ENCODE measurements at regions not wholly inside any gene's neighbourhood (a gene's known extent, or its start where the extent isn't known, plus 50 kb on each side); places are given as distances from the start of the nearest gene placed in this dataset.

DNA sequence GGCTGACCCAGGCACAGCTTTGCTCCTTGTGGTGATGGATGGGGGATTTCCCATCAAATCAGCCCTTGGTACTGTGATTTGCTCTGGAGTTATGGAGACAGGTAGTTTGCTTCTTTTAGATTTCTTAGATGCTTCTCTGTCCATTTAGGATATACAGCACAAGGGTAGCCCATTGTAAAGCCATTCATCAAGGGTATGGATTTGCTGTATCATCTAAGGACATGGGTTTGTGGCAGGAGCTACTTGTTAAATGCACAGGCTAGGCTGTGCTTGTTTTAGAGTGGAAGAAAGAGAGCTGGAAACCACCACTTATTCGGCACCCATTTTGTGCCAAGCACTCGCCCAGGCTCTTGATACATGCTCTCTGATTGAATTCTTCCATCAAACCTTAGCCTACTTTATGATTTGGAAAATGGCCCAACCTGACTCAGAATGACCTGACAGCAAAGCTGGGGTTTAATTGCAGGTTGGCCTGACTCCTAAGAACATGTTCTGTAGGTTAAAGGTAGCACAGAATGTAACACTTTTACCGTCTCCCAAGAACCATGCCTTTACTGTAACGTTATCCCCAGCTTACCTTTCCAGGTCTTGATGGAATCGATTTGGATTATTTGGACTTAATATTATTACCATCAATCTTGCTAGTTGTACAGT lies 168.0 kb downstream of the SNX10 start:
- DNase-seq, result no peak

DNA sequence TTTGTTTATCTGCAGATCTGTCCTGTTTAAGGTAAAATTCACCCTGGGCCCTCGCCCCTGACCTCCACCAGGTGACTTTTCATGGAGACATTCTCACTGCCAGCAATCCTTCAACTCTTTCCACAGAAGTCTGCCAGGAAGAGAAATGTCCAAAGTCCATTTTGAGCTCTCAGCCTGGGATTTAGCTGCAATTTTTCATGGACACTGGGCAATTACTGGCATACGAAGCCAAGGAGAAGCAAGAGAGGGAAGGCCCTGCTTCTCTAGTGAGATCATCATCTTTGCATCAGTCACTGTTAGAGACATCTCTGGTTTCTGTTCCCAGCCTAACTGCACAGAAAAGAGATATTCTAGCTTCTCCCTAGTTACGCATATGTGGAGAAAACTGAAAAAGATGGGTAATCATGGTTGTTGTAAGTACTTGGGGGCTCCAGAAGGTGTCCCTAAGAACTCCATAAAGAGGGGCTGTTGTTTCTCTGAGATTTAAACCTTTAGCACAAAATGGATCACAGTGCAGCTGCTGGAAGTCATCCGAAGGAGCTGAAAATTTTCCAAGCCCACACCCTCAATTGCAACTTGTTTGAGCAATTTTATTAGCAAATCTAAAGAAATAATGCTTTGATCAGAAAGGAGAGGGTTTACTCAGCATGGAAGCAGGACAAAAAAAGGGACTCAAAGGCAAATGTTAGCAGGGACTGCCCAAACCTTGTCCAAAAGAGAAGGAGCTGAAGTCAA lies 168.9 kb downstream of the SNX10 start:
- DNase-seq, result no peak

DNA sequence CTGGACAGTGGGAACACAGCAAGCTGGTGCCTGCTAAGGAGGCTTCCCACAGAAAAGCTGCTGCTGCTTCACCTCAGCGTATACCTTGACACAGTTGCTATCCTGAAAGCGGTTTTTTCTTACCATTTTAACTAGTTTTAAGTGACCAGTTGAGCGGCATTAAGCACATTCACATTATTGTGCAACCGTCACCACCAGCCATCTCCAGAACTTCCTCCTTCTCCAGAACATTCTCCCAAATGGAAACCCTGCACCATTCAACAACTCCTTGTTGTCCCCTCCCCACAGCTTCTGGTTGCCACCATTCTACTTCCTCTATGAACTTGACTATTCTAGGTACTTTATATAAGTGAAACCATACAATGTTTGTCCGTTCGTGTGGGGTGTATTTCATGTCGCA lies 169.9 kb downstream of the SNX10 start:
- no peak for DNase-seq

DNA sequence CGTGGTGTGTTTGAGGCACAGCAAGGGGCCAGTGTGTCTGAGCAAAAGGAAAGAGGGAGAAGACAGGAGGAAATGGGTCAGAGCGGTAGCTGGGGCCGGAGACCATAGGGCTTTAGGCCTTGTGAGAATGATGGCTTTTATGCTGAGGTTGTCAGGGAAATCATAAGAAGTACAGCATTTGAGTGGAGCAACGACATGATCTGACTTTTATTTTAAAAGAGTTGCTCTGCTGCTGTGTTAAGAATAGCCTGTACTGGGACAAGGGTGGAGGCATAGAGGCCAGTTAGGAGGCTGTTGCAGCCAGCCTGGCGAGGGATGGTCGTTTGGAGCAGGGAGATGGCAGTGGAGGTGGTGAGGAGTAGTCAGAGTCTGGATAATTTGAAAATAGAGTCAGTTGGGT lies 174.3 kb downstream of the SNX10 start:
- no peak for DNase-seq

DNA sequence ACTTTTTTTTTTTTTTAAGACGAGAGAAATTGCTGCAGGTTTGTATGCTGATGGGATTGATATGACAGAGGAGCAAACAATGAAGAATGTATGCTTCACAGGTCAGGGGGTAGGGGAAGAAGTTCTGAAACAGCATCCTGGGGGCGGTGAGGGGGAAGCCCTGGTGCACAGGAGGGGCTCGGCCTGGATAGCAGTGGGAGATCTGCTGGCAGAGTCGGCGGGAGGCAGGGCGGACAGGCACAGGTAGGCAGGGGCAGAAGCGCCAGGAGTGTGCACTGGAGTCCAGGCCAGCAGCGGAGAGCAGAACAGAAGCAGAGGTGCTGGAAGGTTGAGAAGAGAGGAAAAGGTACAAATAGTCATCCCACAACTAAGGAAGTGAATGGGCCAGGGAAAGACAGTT lies 175.4 kb downstream of the SNX10 start:
- DNase-seq, result no peak

DNA sequence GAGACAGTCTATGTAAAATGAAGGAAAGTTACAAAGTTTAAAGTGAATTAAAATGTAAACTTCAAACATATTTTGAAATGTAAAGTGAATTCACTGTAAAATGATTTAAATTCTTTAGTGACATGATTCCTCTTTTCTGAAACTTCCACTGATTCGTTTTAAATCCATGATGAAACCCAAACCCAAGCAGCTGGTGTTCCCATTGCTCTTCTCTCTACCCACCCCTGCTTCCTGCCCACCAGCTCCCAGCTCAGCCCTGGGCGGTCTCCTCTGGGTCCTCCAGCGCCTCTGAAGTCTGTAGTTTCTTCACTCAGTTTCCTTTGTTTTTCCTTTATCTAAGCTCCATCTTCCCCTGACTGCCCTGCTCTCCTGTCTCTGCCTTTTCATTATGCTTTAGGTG lies 175.9 kb downstream of the SNX10 start:
- DNase-seq, result no peak

DNA sequence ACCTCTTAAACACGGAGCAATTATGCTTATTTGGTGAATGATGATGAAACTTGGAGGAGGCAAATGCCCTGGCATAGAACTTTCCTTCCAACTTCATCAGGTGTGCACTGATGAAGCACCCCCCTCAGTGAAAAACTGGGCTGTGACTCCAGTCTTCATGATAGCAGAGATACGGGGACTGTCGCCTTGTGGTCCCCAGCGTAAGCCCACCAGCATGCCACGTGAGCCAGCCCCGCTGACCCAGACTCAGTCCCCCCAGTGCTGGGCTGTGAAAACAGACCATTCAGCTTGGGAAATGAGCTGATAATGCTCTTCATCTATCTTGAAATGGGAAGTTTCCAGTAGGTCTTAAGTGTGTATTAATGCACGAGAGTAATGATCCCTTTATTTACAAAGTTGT lies 177.0 kb downstream of the SNX10 start:
- DNase-seq, result no peak

DNA sequence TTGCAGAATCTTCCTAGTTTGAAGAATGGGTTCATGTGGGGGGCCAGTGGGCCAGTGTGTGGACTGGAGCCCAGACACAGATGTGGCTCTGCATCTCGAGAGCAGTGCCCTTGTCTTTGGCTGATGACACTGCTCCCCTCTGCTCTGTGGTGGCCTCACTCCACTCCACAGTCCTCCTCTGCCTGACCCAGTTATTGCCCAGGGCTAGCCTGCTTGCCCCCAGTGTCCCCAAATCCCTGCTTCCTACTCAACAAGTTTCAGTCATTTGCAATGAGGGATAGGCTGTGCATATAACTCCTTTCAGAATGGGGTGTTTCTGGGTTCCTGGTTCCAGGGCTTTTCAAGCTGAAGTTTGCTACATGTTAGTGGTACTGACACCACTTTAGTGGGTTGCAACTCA lies 177.5 kb downstream of the SNX10 start:
- no peak for DNase-seq

DNA sequence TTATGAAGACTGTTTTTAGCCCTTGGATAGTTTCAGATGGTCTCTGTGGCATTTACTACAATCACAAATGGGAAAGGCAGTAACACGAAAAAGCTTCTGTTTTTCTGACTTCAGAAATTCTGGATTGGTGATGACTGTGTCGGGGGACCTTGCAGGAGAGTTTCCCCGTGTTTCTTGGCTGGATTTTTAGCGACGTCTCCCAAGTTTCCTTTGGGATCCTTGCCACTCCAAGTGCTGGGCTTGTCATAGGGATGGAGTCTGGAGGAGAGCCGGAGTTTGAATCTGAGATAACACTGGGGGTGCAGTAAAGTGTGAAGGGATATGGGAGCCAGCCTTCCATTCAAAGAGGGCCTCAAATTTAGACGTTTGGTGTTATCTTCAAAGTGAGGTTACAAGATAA lies 179.0 kb downstream of the SNX10 start:
- DNase-seq, result no peak

DNA sequence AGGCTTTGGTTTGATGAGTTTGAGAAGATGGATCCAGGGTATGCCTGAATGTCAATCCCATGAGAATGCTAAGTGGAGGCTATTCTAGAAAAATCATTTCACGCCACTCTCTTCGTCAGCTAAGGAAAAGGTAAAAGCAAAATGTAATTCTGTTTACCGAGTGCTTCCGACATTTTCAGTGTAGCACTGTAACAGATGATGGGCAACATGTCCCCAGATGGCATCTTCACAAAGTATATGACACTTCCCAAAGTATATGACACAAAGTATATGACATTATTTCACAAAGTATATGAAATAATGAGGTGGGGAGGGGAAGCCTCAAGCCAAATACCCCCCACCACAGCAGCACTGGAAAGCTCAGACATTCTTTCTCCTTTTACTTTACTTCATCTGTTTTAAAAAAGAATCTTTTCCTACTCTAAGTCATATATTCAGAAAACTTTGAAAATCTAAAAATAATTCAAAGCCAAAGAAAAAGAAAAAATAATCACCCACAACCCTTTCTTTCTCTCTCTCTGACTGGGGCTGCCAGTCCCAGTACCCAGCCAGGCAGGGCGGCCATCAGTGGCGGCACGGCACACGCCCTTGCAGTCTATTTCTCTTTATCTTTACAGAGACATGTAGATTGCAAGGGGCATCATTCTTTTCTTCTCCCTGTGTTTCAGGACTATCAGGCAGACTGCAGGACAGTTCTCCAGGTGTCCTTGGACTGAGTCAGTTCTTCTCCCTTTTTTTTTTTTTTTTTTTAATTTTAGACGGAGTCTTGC lies 179.8 kb downstream of the SNX10 start:
- no peak for DNase-seq

DNA sequence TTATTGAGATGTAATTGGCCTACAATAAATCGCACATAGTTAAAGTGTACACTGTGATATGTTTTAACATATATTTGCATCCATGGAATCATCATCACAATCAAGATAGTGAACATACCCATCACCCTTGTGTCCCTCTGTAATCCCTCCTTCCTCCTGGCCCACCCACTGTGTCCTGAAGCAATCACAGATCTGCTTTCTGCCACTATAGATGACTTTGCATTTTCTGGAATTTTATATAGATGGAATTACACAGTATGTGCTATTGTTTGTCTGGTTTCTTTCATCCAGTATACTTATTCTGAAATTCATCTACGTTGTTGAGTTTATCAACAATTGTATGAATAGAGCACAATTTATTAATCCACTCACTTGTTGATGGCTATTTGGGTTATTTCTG lies 181.3 kb downstream of the SNX10 start:
- no peak for DNase-seq

DNA sequence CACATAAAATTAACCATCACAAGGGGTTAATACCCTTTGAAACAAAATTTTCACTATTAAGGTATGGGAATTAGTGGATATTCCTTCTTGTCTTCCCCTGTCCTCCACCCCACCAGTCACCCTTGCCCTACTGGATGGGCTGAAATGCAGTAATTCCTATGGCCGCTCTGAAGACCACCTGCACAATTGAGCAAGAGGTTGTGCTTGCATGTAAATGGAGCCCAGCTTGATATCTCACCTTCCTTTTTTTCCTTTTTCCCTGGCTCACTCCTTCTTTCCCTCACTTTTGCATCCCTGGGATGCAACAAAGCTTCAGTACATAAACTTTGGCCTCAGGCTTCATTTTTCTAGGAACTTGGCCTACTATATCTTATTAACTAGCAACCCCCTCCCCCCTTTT lies 184.6 kb downstream of the SNX10 start:
- DNase-seq, result no peak

DNA sequence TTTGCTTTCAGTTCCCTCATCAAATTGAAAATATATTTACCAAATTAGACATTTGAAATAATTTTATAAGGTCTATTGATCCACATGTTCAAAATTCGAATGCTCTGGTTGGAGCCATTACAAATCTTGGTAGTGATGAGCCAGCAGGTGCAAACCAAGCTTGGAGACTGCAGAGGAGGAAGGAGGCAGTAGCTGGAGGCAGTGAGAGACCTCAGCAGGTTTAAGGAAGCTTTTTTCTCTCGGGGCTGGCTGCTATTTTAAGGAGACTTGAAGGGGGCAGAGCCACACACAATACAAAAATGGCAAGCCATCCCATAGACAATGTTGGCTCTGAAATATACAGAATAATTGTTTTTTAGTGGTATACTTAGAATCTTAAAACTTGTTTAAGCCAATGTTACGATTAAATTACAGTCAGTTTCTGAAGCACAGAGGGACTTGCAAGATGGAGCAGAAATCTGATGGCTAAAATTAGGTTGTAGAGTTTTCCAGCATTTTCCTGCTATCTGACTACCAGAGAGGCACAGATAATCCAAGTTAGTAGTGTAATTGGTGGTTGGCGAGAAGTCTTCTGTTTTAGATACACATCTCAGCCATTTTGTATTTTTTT lies 185.8 kb downstream of the SNX10 start:
- no peak for DNase-seq

DNA sequence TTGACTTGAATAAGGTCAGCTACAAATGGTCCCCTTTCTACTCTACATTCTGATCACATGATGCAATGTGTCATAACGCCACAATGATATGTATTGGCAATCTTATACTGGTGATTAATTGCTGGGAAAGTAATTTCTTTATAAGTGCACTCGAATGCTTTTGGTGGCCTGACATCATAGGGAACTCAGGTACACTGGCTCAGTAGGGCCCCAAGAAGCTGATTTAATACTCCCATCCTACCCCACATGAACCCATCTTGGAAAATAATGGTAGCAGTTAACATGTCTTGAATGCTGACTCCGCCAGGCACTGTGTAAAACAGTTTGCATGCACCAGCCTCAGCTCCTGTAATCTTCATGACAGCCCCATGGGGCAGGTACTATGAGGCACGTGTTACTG lies 186.9 kb downstream of the SNX10 start:
- no peak for DNase-seq

DNA sequence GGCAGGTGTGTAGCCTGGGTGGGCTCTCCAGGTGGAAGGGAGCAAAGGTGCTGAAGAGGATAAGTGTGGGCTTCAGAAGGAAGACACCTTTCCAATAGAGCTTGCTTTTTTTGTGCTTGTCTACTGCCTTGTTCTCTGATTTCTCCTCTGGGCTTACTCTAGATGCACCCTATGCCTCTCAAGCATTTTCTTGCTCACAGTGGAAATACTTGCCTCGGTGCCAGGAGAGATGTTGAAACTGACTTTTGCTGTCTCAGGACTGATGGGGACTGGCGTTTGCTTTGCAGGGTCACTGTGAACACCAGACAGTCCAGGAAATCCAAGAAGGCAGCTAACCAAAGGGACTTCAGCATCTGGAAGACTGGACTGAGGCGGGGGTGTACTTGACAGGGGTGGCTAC lies 187.9 kb downstream of the SNX10 start:
- no peak for DNase-seq

DNA sequence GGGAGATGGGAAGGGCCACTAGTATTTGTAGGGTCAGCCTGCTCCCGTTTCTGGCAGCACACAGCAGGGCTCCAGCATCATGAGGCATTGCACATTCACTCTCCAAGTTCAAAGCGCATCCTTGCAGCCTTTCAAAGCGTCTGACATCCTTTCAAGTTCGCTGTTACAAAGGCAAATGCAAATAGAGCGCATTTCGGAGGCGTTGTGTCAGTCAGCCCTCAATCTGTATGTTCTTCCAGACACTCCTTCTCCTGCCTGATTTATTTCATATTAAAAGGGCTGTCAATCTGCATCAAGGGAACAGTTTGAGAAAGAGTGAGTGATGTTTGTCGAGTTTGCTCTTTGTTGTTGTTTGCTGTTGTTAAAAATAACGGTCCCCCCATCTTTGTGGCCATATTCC lies 188.5 kb downstream of the SNX10 start:
- DNase-seq, result no peak

DNA sequence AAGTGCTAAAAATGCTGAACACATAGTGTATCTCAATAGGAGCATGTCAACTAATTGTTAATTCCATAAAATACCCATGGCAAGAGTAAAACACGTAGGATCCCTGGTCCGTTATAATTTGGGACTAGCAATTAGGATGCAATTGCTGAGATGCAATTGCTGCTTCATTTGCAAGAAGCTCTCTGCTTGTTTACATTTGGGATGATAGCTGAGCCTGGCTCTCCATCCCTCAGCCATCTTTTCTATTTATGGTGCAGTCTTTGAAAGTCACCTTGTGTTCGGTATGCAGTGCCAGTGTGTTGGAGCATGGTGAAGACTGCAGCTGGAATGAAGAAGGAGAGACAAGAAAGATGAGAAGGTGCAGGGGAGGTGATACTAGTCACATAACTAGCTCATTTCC lies 191.3 kb downstream of the SNX10 start:
- no peak for DNase-seq

DNA sequence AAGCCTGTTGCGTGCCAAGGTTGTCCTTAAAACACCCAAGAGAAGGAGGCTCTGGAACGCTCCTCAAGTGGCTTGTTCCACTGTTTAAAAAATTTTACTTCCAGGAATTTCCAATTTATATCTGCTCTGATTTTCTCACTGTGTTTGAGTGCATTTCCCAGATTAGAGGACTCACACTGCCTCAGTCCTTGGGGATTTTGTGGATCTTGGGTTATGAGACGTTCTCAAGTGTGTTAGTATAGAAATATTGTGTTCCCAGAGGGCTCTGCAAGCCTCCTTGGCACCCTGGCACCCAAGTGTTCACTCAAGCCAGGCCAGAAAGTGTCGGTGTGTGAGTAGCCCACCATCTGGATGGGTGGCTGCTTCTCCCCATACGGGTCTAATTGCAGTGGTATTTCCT lies 192.2 kb downstream of the SNX10 start:
- no peak for DNase-seq

DNA sequence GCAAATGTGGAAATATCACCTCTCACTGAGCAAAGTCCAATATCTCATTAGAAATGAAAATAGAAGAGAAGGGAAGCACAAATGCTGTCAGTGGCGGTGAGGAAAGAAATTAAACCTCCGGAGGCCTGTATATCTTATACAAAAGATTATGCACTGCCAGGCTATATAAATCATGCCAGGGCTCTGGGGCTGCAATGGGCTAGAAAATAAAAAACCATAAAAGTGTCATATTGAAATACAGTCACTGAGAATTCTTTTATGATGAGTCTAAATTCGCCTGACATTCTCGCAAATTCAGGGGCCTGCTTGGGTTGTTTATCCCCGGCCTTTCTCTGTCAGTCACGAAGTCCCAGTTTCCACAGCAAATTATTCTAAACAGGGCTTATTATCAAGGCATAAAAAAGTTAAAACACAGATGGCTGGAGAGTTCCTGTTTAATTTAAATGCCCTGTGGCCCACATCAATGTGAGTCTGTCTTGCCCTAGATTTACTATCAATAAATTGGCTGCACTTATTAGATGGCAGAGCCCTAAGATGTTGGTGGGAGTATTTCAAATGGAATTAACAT lies 193.8 kb downstream of the SNX10 start:
- no peak for DNase-seq

DNA sequence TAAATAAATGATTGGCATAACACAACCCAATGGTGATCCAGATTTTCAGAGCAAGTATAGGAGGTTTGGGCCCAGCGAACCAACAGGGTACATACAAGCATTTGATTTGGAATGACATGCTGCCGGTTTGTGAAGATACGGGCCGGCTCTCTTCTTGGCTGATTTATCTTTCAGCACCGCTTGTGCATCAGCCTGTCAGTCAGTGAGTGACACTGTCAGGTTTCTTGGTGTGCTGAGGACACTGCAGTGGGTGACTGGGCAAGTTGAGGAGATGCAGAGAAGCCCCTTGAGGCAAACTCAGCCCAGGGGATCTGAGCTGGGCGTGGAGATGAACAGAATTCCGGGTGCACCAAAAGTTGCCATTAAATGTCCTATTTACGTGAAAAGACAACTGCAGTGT lies 194.5 kb downstream of the SNX10 start:
- DNase-seq, result no peak

DNA sequence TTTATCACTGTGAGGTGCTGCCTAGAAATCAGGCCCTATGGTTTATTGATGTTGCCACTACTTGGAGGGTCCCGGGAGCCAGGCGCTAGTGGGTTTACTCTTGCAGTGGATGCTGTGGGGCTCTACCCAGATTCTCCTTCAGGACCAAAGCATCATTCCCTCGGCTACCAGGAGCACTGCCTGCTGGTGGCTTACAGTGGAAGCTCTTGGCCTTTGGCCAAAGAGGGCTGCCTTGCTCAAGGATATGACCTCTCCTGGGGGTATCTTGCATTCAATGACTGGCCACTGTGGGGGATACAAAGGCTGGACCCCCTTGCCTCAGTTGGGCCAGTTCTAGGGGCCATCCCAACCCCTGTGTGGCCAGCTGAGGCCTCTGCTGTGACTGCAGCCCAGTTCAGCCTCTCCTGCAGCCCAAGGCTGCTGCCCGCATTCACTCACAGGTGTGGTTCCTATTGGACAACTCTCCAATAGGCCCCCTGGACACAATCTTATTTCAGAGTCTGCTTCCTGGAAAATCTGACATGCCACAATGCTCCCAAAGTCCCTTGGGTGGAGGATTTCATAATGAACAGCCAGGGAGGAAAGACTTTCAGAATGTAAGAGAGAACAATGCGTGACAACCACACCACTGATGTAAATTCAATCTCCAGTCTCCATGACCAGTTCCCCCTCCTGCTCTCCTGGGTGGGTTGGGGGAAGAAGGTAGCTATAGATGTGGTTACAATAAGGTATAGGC lies 196.3 kb downstream of the SNX10 start:
- DNase-seq, result no peak

DNA sequence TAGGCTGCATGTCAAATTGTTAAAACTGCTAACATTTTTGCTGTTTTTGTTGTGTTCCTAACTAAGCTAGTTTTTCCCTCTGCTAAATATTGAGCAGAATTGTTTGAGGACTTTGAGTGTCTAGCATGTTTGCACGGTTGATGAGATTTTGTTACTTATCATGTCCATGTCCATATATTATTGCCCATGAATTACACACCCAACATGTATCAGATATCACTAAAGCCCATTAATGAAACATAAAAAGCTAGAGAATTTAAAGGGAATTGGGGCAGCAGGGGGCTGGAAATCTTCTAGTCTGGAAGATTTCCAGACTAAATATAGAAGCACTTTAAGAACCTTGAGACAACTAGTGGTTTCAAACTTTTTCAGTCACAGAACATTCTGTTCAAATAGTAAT lies 197.7 kb downstream of the SNX10 start:
- DNase-seq, result no peak

All from hematopoietic multipotent progenitor cell treated with erythropoietin and hydrocortisone succinate and interleukin-3 and kit ligand, for 6 days (in vitro differentiated cells).